SK-N-SH treated with all-trans-retinoic acid at 6 μM for 48 hours (cell line): ENCODE measurements at regions not wholly inside any gene's neighbourhood (a gene's known extent, or its start where the extent isn't known, plus 50 kb on each side); places are given as distances from the start of the nearest gene placed in this dataset.

ENCODE experiments used
- ARNTL ChIP-seq: fragments of 450-650 bp; formaldehyde crosslinking; IDR thresholded peaks from 2 replicates; pipeline ENCODE4 v1.5.0; 2020; ENCODE audit warnings: low read depth, mild to moderate bottlenecking, moderate library complexity, borderline replicate concordance
- BACH2 ChIP-seq: fragments of 250-450 bp; sonication (Bioruptor Pico); IDR thresholded peaks from 2 replicates; pipeline ENCODE4 v1.9.0; 2021; ENCODE audit warnings: mild to moderate bottlenecking, borderline replicate concordance
- CSRNP3 ChIP-seq: fragments of 250-450 bp; sonication (Bioruptor Pico); IDR thresholded peaks from 2 replicates; pipeline ENCODE4 v1.5.1; 2021; ENCODE audit warnings: mild to moderate bottlenecking, moderate library complexity
- ESRRG ChIP-seq: fragments of 250-450 bp; sonication (Bioruptor Pico); IDR thresholded peaks from 2 replicates; pipeline ENCODE4 v1.6.1; 2021; ENCODE audit warnings: mild to moderate bottlenecking
- ISL1 ChIP-seq: fragments of 250-450 bp; sonication (Bioruptor Pico); IDR thresholded peaks from 2 replicates; pipeline ENCODE4 v2.1.2; 2022; ENCODE audit warnings: mild to moderate bottlenecking, moderate library complexity
- PATZ1 ChIP-seq: fragments of 250-450 bp; sonication (Bioruptor Pico); IDR thresholded peaks from 2 replicates; pipeline ENCODE4 v1.8.0; 2020; ENCODE audit warnings: mild to moderate bottlenecking, moderate library complexity, borderline replicate concordance
- PPARA ChIP-seq: fragments of 250-450 bp; sonication (Bioruptor Pico); IDR thresholded peaks from 2 replicates; pipeline ENCODE4 v1.5.0; 2020; ENCODE audit warnings: mild to moderate bottlenecking, borderline replicate concordance
- RARB ChIP-seq: fragments of 250-450 bp; sonication (Bioruptor Pico); IDR thresholded peaks from 2 replicates; pipeline ENCODE4 v1.8.0; 2021; ENCODE audit warnings: mild to moderate bottlenecking, moderate library complexity
- SNAI2 ChIP-seq: fragments of 250-450 bp; sonication (Bioruptor Pico); IDR thresholded peaks from 2 replicates; pipeline ENCODE4 v1.5.0; 2020; ENCODE audit warnings: mild to moderate bottlenecking, moderate library complexity
- ZFP30 ChIP-seq: fragments of 450-650 bp; formaldehyde crosslinking; IDR thresholded peaks from 2 replicates; pipeline ENCODE4 v1.5.0; 2022; ENCODE audit warnings: mild to moderate bottlenecking, moderate library complexity

- TF ChIP-seq ARNTL (CRISPR knock-in tag), result no peak
- TF ChIP-seq PPARA (CRISPR knock-in tag), result no peak
- no peak for TF ChIP-seq ESRRG (CRISPR knock-in tag)
- TF ChIP-seq BACH2 (CRISPR knock-in tag), result no peak
- no peak for TF ChIP-seq PATZ1
- TF ChIP-seq CSRNP3, result no peak
- no peak for TF ChIP-seq ISL1 (CRISPR knock-in tag)
- TF ChIP-seq SNAI2 (CRISPR knock-in tag), result no peak
- TF ChIP-seq ZFP30 (CRISPR knock-in tag), result no peak
- no peak for TF ChIP-seq RARB (CRISPR knock-in tag)
Measured at GRCh38 chr4:156503119-156503518, 468.5 kb downstream of the PDGFC start.
